Epithelial cell of proximal tubule (primary cell): ENCODE measurements at regions not wholly inside any gene's neighbourhood (a gene's known extent, or its start where the extent isn't known, plus 50 kb on each side); places are given as distances from the start of the nearest gene placed in this dataset.

Experiments
- DNase-seq: peaks from one replicate; pipeline ENCODE4 v3.0.0-alpha.2; 2011; ENCODE audit warnings: low read depth
- H3K4me3 ChIP-seq: 2 replicates; pipeline ENCODE4 v1.5.1; 2011; ENCODE audit warnings: low read depth, mild to moderate bottlenecking, low read length
- TF ChIP-seq, protein P1 (sequence below): conservative IDR thresholded peaks from 2 replicates; pipeline ENCODE4 v1.5.1; 2012; ENCODE audit warnings: low read depth, mild to moderate bottlenecking, low read length

- H3K4me3 ChIP-seq: no peak overlapping the region
- DNase-seq: no peak
- TF ChIP-seq, protein P1, sequence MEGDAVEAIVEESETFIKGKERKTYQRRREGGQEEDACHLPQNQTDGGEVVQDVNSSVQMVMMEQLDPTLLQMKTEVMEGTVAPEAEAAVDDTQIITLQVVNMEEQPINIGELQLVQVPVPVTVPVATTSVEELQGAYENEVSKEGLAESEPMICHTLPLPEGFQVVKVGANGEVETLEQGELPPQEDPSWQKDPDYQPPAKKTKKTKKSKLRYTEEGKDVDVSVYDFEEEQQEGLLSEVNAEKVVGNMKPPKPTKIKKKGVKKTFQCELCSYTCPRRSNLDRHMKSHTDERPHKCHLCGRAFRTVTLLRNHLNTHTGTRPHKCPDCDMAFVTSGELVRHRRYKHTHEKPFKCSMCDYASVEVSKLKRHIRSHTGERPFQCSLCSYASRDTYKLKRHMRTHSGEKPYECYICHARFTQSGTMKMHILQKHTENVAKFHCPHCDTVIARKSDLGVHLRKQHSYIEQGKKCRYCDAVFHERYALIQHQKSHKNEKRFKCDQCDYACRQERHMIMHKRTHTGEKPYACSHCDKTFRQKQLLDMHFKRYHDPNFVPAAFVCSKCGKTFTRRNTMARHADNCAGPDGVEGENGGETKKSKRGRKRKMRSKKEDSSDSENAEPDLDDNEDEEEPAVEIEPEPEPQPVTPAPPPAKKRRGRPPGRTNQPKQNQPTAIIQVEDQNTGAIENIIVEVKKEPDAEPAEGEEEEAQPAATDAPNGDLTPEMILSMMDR: no peak
These were observed 322.5 kb downstream of the NFIB start for GRCh38 chr9:13991395-13991794.

DNA sequence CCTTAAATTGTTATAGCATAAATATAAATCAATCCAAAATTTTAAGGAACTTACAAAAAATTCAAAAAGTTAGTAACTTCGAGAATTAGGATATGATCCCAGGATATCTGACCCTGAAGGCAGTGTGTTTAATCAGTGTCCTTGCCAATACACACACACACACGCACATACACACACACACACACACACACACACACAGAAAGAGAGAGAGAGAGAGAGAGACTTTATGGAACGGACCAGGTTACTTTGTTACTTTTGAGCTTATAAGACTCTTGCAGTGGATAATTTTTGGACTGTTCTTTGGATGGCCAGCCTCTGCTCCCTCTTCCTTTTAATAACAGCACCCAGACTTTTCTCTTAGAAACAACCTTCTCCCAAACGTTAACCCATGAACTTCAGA lies 322.9 kb downstream of the NFIB start:
- no peak overlapping the region for H3K4me3 ChIP-seq
- no peak for DNase-seq
- TF ChIP-seq, protein P1: no peak

DNA sequence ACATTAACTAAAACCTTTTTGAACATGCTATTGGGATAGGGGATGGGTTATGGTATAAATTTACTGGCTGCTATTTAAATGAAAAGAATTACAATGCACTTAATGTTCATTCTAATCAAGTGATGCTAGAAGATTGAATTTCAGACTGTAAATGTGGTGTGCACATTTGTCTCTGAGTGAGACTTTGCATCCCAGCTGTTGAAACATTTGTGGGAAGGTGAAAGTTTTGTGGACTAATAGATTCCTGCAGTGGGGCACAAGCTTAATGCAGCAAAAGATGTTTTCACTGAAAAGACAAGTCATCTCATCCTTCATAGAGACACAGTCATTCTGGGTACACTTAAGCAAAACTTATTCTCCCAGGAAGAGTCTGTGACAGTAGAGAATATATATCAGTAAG lies 323.6 kb downstream of the NFIB start:
- TF ChIP-seq, protein P1: no peak
- DNase-seq: no peak
- no peak overlapping the region for H3K4me3 ChIP-seq

GRCh38 chr9:13988944-13989343 lies 325.0 kb downstream of the NFIB start:
- H3K4me3 ChIP-seq: no peak overlapping the region
- TF ChIP-seq, protein P1: no peak
- no peak for DNase-seq

DNA sequence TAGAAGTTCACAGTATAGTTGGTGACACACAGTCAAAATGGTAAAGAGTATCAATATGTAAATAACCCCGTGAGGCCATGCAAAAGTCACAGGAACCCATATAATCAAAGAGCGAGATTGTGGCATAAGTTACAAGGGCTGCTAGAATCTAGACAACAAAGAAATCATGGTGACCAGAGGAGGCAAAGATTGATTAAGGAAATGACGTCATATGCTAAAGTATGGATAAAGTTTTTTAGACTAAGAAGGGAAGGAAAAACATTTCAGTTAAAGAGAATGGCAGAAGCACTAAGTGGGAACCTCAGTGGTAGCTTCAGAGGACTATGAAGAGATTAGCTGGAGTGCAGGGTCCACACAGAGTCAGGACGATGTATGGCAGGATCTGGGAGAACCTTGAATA lies 330.3 kb downstream of the NFIB start:
- H3K4me3 ChIP-seq: no peak overlapping the region
- TF ChIP-seq, protein P1: no peak
- no peak for DNase-seq

DNA sequence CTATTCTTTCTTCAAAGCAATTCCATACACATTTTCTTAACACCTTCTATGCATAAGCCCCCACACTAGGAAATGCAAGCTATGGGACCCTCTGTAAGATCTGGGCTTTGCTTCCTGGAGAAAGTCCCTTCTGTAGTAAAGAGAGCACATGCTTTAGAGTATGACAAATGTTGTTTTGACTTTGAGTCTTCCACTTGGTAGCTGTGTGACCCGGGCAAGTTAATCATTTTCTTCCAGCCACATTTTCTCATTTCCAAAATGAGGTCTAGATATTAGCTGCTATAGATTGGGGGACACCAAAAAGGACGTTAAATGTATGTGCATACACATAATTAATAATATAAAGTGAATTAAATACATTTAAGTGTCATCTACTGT lies 334.0 kb downstream of the NFIB start:
- no peak overlapping the region for H3K4me3 ChIP-seq
- DNase-seq: peak; percentile 37
- TF ChIP-seq, protein P1: no peak

DNA sequence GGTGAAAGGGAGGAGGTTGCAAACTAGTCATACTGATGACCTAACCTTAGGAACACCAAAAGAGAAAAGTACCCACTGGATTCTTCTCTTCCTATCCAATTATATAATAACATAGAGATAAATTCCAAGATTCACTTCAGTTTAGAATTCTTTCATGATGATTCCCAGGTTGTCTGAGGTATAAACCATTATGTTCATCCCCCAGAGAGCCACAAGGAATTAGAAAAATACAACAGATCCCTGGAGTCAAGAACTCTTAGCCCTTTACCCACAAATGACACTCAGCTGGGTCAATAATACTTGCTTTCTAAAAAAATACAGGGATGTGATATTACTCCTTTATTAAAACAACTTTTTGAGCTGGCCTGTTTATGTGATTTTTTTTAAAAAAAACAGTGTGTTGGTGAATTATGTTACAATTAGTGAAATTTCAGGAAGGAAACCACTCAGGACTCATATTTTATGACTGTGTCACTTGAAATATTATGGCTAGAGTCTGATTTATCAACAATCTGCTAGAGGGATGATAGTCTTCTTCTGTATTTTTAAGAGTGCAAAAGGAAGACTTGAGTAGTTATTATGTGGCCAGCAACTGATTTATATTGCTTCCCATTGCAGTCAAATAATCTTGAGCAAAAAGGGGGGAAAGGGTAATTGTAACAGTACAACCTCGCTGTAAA lies 338.2 kb downstream of the NFIB start:
- H3K4me3 ChIP-seq: no peak overlapping the region
- DNase-seq: no peak
- TF ChIP-seq, protein P1: no peak
